ENCODE measurements at regions not wholly inside any gene's neighbourhood (a gene's known extent, or its start where the extent isn't known, plus 50 kb on each side); places are given as distances from the start of the nearest gene placed in this dataset.
"Not testable (repeated sequence)": the region's sequence is repeated elsewhere in the genome, so short reads cannot be mapped to it uniquely, and the experiment has no call there.

DNA sequence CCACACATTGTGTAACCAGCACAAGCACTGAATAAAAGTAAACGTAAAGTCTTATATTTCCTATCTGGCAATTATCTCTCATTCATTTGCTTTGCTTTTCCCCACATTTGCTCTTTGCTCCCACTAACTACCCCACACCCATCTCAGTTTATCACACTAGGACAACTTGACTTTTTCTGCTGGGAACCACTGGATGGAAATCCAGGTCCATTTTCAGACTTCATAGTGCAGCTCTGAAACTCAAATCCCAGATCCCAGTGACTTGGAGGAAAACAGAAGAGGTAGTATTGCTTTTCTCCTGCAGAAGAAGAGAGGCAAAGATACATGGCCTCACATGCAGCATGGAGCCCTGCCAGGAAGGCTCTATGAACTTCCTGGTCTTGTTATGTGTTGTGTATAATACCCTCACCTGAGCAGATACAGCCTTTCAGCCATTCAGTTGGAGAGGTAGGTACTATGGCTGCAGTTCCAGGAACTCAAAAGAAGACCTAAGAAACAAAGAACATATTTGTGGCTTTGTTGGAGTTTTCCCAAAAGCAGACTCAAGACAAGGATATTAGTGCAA is 90.0 kb upstream of the NIPBL start:
- DNase-seq: no peak

DNA sequence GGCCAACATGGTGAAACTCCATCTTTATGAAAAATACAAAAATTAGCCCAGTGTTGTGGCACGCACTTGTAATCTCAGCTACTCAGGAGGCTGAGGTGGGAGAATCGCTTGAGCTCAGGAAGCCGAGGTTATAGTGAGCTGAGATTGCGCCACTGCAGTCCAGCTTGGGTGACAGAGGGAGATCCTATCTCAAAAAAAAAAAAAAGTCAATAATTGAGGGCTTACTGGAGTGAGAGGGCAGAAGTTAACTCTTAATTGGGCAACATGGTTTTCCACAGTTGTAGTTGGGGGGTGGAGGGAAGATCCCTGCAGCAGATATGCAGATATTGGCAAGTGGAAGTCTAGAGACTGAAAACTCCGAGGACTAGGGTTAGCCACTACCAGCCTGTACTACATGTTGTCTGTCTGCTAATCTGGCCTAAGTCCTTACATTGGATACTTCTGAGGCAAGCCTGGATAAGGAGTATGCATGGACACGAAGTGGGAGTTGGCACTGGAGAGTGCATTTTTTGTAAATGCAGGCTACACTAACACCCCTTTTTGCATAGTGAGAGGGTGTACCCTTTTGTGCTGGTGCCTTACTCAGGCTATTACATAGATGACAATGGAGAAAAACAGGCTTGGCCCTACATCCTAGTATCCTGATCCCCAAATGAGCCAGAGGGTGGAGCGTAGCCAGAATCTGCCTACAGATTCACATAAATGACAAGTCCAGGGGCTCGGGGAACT is 89.0 kb upstream of the NIPBL start:
- DNase-seq: no peak

DNA sequence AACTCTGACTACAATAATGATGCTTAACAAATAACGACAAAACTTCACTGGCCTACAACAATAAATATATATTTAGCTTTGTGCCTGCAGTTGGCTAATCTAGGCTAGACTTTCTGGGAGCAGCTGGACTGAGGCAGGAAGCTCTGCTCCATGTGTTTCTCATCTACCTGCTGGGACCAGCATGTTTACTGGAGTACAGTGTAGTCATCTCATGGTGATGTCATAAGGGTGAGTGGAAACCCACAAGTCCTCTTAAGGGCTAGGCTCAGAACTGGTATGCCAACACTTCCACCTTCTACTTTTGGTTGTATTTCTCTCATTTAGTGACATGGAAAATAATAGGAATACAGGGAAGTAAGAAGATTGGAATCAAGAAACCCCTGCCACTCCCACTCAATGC is 85.7 kb upstream of the NIPBL start:
- DNase-seq: no peak

DNA sequence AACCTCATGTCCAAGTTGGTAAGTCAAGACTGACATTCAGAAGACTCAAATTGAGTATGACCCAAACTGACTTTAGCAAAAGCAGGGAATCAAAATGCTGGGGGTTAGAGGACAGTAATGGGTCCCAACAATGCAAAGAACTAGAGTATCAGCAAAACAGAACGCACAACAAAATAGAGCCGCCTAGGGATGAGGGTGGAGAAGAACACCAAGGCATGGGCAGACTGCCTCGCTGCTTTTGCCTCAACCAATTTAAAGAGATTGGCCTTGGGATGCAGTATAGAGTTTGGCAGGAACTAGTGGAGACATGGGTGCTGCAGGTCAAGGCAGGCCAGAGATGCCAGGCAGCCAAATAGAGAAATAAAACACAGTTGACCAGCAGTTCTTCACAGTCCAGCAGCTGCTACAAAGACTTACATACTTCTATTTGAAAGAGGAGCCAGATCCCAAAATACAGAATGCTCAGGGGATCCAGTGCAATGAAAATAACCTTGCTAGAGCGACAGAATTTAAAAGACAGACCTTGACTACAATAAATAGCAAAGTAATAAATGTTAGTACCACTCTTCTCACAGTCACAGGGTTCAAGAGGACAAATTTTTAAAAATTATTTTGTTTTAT is 83.9 kb upstream of the NIPBL start:
- no peak for DNase-seq

DNA sequence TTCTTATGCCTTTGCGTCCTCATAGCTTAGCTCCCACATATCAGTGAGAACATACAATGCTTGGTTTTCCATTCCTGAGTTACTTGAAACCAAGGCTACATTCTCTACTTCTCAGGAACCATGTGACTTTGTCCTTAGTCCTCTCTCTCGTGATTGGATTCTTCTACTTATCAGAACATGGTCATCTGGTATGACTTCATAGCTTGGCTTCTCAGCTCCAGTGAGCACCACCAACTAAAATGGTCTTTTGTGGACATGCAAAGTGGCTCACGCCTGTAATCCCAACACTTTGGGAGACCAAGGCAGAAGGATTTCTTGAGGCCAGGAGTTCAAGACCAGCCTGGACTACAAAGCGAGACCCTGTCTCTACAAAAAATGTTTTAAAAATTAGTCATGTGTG is 81.2 kb upstream of the NIPBL start:
- DNase-seq: no peak

DNA sequence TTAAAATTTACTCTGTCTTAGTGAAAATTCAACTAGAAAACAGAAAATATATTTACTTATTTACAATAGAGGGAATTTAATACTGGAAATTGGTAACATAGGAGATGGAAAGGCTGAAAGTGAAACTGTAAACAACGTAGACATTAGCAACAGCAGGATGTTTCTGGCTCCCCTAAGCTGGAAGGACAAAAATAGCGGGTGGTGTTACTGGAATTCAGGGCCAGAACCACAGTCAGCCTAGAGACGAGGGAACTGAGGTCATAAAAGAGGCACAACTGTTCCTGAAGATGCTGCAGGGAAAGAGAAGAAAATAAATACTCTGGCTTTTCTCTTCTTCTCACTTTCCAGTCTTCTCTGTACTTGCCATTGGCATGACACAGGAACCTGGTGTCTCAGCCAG is 80.4 kb upstream of the NIPBL start:
- DNase-seq: no peak

DNA sequence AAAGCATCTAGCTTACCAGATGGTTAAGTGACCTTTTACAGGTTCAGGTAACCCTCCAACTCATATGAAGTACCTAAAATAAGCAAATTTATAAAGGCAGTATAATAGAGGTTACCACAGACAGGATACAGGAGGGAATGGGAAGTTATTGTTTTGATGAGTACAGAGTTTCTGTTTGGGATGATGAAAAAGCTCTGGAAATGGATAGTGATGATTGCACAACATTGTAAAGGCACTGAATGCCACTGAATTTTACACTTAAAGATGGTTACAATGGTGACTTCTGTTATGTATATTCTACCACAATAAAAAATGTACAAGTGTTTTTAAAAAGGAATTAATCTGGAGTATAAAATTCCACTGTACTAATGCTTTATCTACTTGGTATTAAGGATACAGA is 75.0 kb upstream of the NIPBL start:
- no peak for DNase-seq

DNA sequence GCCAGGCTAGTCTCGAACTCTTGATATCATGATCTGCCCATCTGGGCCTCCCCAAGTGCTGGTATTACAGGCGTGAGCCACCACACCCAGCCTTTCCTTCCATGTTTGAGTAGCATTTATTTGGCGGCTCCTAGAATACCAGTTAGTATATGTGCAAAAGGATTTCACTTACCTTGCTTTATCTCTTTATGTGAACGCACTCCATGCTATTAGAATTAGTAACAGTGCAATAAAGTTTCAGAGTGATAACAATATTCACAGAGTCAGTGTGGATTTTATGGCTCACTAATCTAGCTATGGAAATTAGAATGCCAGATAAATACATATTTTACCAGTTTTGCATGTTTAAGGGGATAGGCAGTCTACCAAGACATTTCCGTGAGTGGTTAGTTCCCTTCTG is 74.4 kb upstream of the NIPBL start:
- no peak for DNase-seq

DNA sequence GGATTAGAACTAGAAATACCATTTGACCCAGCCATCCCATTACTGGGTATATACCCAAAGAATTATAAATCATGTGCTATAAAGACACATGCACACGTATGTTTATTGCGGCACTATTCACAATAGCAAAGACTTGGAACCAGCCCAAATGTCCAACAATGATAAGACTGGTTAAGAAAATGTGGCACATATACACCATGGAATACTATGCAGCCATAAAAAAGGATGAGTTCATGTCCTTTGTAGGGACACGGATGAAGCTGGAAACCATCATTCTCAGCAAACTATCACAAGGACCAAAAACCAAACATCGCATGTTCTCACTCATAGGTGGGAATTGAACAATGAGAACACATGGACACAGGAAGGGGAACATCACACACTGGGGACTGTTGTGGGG is 63.3 kb upstream of the NIPBL start:
- not testable (repeated sequence) for DNase-seq

DNA sequence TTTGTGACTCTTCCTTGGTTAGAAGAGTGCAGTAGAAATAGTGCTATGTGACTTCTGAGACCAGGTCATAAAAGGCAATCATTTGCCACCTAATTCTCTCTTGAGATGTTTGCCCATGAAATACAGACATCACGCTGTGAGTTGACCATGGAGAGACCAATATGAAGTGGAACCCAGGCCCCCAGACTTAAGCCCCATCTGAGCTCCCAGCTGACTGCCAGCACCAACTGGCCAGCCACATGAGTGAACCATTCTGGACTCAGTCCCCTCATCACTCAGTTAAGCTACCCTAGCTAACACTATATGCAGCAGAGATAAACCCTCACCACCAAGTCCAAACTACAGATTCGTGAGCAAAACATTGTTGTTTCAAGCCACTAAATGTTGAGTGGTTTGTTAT is 60.7 kb upstream of the NIPBL start:
- DNase-seq: no peak

DNA sequence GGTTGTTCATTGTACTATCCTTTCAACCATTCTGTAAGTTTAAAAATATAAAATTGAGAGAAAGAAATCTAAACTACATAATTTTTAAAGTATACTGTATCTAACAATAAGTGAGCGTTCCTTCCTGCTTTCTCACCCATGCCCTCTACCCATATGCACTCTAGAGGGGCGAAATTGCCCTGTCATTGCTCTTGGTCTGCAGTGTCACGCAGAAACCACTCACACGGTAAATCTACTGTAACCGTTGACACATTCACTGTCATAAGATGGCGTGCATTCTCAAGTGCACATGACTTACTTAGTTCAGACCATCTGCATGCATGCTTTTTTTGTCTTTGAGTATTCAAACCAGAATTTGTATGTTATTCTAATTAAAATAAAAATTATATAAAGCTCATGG is 55.7 kb upstream of the NIPBL start:
- no peak for DNase-seq

DNA sequence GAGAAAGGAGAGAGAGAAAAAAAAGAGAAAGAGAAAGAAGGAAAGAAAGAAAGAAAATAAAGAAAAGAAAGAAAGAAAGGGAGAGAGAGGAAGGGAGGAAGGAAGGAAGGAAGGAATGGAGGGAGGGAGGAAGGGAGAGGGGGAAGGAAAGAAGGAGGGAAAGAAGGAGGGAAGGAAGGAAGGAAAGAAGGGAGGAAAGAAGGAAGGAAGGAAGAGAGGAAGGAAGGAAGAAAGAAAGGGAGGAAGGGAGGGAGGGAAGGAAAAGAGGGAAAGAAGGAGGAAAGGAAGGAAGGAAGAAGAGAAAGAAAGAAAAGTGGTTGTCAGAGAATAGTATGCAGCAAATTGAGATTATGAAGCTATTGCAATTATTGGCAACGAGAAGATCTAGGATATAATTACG is 49.9 kb upstream of the NIPBL start:
- DNase-seq: no peak
